NCI-H2171 (cell line): ENCODE measurements at regions not wholly inside any gene's neighbourhood (a gene's known extent, or its start where the extent isn't known, plus 50 kb on each side); places are given as distances from the start of the nearest gene placed in this dataset.

Source experiments
- DNase-seq: peaks from one replicate; lab custom pipeline; 2025; lab: John Stamatoyannopoulos, UW

DNA sequence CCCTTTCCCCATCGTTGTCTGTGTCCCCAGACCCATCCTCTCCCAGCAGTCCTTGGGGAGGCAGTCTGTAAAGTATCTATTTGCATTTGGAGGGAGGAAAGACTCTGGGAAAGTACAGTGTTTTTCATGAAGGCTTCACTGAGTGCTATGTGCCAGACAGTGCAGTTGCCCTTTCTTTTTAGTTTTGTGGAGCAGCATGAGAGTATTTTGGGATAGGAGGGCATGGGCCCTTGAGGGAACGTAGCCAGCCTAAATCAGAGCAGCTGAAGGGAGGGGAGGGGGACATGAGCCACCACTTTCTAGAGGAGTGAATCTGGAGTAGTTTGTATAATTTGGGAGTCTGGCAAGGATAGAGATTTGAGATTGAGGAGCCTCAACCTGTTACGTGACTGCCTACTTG, 404.0 kb upstream of the KAZN start:
- no peak for DNase-seq

DNA sequence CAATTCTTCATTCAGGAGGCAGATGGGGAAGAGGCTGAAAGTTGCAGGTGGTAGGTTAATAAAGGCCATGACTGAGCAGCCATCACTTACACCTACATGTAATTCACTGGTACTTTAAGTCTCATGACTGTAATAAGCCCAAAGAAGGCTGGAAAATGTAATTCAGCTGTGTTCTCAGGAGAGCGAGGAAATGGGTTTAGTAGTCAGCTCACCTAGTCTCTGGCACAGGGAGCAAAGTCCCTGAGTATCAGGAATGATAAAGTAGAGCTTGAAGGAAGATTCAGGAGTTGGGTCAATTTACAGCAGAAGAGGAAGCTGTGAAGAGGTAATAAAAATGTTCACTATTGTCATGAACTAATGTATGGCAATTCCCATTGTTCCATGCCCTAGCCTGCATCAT, 393.4 kb upstream of the KAZN start:
- DNase-seq = no peak

DNA sequence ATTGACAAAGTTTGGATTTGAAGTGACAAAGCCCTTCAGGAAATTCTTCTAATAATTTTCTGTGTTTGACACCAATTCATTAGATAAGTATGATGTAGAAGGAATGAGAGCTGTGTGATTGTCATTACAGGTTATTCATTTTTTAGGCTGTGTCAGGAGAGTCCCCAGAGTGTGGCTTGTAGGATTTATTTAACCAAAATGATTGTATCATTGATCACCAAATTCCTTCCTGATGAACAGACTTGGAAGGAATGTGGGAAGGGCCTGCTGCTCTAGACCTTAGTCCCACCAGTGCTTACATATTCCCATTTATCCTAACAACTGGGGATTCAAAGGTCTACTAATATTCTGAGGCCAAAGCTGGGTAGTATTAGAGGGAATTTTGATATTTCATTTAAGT, 383.3 kb upstream of the KAZN start:
- DNase-seq = no peak

DNA sequence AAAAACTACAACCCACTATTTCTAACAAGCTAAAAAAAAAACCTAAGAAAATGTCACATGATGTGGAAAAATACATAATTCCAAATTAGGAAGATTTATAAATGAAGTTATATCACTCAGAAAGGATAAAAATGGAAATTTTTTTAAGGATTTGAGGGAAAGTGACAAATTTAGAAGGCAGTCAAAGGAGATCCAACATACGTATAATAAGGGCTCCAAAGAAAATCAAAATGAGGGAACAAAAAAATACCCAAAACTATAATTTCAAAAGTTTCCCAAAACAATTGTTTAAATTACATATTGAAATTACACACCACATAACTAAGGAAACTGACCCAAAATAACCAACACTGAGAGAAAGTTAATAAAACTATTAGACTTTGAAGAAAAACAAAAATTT, 381.1 kb upstream of the KAZN start:
- no peak for DNase-seq

DNA sequence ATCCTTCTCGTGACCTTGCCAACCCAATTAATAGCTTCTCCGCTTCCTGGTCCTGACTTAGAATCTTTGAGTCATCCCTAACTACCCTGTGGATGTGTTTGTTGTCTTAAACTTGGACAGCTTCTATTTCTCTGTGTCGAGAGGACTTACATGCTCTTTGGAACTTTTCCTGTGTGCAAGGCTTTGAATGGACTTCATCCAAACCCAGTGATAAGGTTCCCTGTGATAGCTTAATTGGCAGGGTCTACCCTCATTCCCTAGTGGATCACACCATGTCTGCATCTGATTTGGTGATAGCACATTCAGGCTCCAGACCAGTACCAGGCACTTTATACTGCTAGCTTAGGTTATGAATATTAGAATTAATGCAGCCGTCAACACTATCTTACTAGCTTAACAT, 378.2 kb upstream of the KAZN start:
- no peak for DNase-seq

DNA sequence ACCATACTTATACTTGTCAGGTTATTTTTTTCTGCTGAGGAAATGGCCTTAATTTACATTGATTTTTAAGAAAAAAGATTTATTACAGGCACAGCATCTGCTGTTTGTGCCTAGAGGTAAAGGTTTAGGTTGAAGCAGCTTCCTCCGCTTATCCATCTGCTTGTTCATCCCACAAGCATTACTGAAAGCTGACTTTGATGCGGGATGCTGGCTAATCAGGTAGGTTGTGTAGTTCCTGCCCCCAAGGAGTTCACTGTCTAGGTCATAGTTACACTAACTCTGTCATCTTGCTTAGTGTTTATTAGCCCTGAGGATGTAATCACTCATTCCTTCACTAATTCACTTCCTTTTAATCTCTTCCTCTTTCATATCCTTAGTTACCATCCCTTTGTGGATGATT, 377.7 kb upstream of the KAZN start:
- no peak for DNase-seq

DNA sequence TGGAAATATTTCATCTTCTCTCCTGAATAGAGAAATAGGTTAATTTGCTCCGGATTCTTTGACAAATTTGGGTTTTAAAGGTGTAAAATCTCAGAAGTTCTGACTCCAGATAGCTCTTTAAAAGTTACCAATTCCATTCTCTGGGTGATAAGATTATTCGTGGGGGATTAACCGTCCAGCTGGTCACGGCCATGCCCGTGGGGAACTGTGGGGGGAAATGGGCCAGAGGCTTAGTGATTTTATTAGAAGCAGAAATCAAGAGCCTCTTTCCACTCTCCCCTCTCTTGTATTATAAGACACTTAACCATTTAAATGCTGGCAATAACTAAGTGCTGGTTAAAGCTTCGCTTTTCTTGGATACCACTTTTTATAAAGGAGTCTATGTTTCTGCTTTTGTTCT, 376.4 kb upstream of the KAZN start:
- DNase-seq = no peak

DNA sequence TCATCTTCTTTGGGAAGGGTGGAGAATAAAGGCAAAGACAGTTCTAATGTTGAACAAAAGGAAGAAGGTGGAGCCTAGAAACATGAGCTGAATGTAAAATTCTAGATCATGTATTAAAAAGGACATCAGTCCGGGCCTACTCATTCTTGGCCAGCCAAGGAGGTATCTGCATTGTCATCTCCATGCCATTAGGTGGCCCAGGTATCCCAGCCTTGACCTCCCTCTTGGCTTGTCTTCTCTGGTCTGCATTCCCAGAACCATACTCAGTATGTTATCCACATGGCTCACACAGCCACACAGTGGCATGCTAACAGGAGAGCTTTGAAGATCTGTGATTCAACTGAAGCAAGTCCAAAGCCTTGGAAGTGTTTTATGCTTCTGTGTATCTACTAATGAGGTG, 369.8 kb upstream of the KAZN start:
- no peak for DNase-seq

DNA sequence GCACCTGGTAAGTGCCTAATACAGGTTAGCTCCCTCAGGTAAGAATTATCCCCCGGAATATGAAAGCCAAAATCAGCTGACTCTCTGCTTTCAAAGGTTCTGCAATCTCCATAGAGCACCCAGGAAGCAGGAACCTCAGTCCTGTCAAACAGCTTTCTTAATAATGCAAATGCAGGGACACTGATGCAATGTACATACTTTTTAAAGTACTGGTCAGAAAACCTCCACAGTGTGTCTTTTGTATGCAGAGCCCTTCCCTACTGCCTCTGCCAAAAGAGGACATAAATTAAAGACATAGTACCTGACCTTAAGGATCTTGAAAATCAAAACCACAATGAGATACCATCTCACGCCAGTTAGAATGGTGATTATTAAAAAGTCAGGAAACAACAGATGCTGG, 365.0 kb upstream of the KAZN start:
- DNase-seq = no peak

DNA sequence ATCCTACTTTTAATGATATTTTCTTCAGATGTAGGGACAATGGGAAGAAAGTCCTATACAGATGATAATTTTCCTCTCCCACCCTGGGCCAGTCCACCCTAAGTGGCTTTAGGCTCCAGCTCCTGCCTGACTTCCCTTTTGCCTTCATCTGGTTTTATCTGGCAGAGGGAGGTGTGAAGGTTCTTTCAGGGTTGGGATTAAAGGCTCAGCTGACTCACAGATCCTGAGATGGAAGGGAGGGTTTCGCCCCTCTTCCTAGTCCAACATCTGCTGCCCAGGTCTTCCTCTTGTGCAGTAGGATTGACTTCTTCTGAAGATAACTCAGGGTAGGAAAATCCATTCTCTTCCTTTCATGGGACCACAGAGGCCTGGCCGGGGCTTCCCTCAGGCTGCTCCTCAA, 362.4 kb upstream of the KAZN start:
- DNase-seq = no peak

DNA sequence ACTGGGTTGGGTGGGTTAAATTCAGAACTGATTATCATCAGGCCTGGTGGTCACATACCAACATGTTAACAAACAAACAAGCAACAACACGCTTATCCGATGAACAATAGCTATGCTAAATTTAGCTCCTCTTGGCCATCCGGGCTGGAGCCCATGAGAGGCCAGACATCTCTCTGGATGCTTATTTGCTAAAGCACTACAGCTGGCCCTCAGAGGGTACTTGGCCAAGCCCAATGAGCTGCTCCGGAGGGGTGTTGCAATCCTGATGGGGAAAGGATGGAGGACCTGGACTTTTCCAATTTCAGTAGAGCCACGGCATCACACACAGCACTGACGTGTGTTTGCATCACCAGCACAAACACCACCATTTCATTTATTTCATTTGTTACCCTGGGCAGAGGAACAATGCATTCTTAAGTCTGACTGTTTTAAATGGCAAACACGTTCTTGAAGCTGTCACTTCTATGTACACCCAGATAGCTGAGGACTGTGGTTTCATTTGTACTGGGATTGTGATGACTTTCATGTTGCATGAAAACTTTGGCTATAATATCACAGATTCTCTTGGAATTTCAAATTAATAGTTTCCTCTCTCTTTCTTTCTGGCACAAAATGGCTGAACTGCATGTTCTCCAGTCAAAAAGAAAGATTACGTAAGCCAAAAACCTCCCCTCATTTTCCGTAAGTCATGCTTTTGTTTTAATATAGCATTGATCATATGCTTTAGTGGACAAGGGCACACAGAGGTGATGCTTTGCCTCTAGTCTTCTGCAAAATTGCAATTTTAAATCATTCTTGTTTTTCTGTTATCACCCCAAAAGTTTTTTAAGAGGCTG, 359.8 kb upstream of the KAZN start:
- no peak for DNase-seq

DNA sequence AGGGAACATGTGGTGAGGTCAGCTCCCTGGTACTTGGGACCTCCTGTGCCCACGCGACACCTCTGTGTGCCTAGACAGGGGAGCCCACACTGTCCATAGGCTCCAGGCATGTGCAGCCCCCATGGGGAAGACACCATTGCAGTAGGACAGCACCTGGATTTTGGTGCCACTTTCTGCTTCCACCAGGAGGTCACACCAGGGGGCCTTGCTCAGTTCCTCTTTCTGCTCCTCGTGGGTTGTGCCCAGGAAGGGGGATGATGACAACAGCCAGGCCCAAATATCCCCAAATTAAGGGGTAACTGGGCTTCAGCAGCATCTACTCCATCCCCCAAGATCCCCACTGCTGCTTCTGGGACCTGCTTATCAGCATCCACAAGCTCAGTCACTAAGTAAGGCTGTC, 358.2 kb upstream of the KAZN start:
- no peak for DNase-seq

DNA sequence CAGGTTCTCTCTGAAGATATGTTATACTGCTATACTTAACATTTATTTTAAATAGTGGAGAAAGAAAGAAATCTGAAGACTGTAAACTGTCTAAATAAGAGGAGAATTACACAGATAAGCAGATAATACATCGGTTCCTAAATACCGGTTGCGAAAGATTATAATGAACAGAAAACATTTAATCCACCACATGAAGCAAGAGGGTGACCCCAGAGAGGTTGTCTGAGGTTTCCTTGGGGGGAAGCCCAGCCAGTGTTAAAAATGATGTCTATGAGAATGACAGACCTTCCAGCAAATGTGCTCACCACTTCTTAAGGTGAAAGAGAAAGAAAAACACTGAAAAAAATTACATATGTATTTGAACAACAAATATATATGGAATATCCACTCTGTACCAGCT, 356.4 kb upstream of the KAZN start:
- no peak for DNase-seq

DNA sequence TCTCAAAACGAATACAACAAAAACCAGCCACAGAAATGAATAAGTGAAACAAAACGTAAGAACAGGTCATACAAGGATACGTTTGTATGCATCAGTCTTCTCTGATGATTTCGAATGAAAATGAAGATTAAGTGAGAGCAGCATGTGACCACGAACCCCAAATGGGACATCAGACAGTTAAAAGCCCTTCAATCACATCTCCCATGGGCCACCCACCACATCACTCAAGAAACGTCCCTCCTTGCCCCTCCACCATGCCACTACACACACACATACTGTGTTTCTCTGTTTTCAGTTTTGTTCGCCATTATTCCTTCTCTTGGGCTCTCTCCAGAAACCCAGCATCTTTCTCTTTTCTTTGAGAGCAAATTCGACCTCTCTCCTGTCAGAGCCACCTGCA, 355.6 kb upstream of the KAZN start:
- no peak for DNase-seq

DNA sequence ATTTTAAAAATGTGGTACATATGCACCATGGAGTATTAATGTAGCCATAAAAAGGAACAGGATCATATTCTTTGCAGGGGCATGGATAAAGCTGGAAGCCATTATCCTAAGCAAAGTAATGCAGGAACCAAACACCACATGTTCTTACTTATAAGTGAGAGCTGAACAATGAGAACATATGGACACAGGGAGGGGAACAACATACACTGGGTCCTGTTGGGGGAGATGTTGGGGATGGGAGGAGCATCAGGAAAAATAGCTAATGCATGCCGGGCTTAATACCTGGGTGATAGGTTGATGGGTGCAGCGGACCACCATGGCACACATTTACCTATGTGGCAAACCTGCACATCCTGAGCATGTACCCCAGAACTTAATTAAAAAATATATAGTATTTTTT, 352.5 kb upstream of the KAZN start:
- DNase-seq = no peak

DNA sequence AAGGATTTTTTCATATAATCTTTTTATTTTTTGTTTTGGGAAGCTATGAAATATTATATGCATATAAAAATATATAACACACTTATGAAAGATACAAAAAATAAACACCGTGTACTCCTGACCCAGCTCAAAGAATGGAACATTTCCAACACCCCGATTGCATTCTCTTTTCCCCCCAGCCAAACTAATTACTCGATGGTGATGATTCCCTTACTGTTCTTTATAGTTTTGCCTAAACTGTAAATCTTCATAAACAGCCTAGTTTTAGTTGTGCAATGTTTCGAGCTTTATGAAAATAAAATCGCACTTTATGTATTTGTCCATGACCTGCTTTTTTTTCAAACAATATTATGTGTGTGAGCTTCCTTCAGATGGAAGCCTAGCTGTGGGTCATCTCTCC, 352.0 kb upstream of the KAZN start:
- no peak for DNase-seq

DNA sequence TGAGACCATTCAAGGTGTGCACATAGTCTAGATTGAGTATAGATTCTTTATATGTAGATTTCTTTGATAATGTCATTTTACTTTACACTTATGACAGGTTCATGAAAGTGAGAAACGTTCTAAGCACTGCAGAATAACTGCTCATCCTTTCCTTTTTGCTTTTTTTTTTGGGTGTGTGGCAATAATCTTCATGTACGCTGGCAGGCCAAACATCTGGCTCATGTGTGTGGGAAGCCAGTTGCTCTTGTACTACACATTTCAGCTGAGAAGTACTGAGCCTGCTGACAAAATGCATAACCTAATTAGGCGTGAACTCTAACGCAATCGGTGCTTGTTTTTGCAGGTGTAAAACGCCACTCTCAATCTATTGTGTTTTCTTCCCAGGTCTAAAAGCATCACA, 350.8 kb upstream of the KAZN start:
- DNase-seq = no peak

DNA sequence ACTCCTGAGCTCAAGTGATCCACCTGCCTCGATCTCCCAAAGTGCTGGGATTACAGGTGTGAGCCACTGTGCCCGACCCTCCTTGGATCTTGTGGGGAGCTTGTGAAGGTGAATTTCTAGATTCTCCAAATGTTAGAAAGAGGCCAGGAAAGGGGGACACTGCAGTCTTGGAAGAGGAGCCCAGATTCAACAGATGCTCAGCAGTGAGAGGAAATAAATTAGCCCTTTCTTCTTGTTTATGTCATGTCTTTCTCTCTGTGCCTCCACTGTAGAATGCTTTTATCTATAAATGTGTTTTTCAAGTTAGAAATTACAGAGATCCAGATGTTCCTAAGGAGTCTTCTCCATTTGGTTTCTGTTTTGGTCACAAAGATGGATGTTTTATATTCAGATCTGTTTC, 346.6 kb upstream of the KAZN start:
- no peak for DNase-seq

DNA sequence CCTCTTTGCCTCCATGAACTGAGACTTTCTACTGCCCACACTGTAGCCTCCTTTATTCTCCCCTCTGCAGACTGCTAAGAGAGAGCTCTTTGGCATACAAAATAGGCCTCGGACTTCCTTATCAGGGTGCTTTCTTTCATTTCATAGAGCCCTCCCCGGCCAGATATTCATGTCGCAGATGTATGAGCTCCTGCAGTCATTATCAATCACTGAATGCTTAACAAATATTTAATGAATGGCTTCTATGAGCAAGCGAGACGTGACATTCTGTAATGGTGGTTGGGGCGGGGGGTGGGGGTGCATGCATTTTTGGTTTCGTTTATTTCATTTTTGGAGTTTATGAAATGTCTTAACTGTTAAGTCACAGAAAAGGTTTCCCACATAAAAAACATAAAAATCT, 344.8 kb upstream of the KAZN start:
- DNase-seq = no peak

DNA sequence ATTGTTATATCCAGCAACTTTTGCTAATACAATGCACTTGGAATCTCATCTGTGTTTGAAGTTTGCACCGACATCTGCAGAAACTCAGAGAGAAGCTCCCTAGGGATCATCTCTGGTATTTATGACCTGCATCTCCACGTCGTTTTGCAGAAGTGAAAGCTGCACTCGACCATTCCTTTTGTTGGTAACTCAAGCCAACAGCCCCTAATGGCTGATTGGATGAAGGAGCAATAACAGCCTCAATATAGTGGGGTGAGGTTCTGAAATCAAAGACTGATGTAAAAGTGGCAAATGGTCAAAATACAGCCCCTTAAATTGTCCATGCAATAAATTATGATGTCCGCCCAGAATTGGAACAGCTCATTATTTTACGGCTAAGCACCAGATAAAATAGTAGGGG, 344.2 kb upstream of the KAZN start:
- DNase-seq = no peak

DNA sequence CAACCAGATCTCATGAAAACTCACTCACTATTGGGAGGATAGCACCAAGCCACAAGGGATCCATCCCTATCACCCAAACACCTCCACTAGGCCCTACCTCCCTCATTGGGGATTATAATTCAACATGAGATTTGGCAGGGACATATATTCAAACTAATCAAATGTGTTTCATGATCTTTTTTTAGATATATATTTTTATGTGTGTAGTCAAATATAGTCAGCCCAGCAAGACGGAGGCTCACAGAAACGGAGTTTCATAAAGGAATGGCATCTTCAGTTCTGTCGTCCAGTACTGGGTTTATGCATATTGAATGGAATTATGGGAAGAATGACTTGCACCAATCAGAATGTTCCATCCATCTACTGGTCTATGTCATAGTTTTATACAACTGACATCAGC, 343.3 kb upstream of the KAZN start:
- no peak for DNase-seq

DNA sequence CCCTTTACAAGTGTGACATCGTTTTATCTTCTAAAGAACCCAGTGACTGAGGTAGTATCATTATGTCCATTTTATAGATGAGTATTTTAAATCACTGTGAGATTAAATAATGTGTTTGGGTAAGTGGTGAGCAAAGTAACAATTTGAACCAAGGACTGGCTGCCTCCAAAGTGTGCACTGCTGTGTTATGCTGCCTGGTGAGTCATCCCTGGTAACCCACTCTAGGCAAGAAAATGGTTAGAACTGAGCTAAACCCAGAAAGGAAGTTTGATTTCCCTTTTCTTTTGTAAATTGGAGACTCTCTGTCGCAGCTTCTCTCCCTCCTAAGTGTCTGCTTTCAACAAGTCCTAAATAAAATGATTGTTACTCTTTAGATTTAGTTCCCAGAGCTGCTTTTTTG, 342.8 kb upstream of the KAZN start:
- DNase-seq = no peak

DNA sequence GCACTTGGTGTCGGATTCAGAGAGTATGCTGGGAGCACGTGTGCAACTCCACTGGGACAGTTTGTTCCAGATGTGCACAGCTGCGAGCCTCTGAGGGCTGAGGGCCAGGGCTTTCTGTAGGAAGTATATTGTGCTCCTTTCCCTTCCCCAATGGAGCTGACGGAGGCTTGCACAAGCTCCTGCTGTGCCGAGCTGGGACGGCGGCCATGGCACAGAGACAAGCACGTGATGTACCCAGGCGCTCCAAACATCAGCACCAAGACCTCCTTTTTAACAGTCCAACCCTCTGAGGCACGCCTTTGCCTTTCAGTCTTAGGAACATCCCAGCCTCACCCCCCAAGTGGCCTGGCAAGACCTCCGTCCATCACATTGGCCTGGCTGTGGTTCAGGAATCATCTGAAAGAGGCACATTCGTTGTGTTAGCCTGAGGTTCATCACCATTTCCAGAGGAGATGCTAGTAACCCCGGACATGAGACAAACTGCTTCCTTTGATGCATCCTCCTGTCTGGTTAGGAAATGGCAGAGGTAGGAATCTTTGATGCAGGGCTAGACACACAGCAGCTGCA, 339.2 kb upstream of the KAZN start:
- no peak for DNase-seq

DNA sequence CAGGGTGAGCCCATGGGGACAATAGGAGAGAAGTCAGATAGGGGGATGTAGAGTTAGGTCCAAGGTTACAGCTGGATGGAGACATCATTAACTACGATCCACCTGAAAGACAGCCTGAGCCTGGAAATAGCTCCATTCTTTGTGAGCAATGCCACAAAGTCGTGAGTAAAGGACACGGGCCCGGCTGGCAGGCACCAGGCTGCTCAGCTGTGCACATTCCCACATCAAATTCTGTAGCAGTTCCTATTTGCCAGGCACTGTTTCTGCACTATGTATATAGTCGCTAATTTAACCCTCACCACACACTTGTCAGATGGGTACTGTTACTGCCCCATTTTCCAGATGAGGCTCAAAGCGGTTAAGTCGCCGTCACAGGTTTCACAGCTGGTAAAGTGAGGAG, 338.0 kb upstream of the KAZN start:
- DNase-seq = no peak
